ENCODE measurements at regions not wholly inside any gene's neighbourhood (a gene's known extent, or its start where the extent isn't known, plus 50 kb on each side); places are given as distances from the start of the nearest gene placed in this dataset.
"Not testable (repeated sequence)": the region's sequence is repeated elsewhere in the genome, so short reads cannot be mapped to it uniquely, and the experiment has no call there.

- ATAC-seq; H3K36me3 Mint-ChIP-seq (ENCODE audit: insufficient read depth); H3K9me3 Mint-ChIP-seq; H3K4me3 Mint-ChIP-seq; H3K4me1 Mint-ChIP-seq (ENCODE audit: low read depth); H3K27me3 Mint-ChIP-seq (ENCODE audit: low read depth); DNase-seq: not testable (repeated sequence)
These were observed 408.5 kb downstream of the RAP2B start for GRCh38 chr3:153570481-153570880.

GRCh38 chr3:153572165-153572564 lies 410.1 kb downstream of the RAP2B start:
- Mint-ChIP-seq H3K4me3 (no peak overlapping the region), H3K36me3 (ENCODE audit: insufficient read depth) (no peaks in the 10 kb centered on the region), H3K4me1 (ENCODE audit: low read depth) (no peaks in the 10 kb centered on the region), H3K9me3 (no peaks in the 10 kb centered on the region), H3K27me3 (ENCODE audit: low read depth) (no peaks in the 10 kb centered on the region)
- DNase-seq: no peak
- no peak for ATAC-seq

- H3K27me3 Mint-ChIP-seq (ENCODE audit: low read depth): no peaks in the 10 kb centered on the region
- H3K36me3 Mint-ChIP-seq (ENCODE audit: insufficient read depth): no peaks in the 10 kb centered on the region
- no peaks in the 10 kb centered on the region for H3K4me1 Mint-ChIP-seq (ENCODE audit: low read depth)
- no peak overlapping the region for H3K4me3 Mint-ChIP-seq
- H3K9me3 Mint-ChIP-seq: no peaks in the 10 kb centered on the region
- no peak for DNase-seq
- no peak for ATAC-seq
These were observed 410.6 kb downstream of the RAP2B start for GRCh38 chr3:153572654-153573053.

- no peaks in the 10 kb centered on the region for H3K27me3 Mint-ChIP-seq (ENCODE audit: low read depth)
- no peak for ATAC-seq
These were observed 411.5 kb downstream of the RAP2B start for GRCh38 chr3:153573481-153573880.

GRCh38 chr3:153574445-153574844 lies 412.4 kb downstream of the RAP2B start:
- ATAC-seq: no peak
- no peak for DNase-seq
- Mint-ChIP-seq H3K9me3 (no peaks in the 10 kb centered on the region), H3K4me3 (no peak overlapping the region), H3K36me3 (ENCODE audit: insufficient read depth) (no peaks in the 10 kb centered on the region), H3K27me3 (ENCODE audit: low read depth) (no peaks in the 10 kb centered on the region), H3K4me1 (ENCODE audit: low read depth) (no peaks in the 10 kb centered on the region)

More at GRCh38 chr3:153573481-153573880, 411.5 kb downstream of the RAP2B start:
- H3K36me3 Mint-ChIP-seq (ENCODE audit: insufficient read depth): no peaks in the 10 kb centered on the region
- H3K4me1 Mint-ChIP-seq (ENCODE audit: low read depth): no peaks in the 10 kb centered on the region
- no peaks in the 10 kb centered on the region for H3K9me3 Mint-ChIP-seq
- no peak for DNase-seq
- no peak overlapping the region for H3K4me3 Mint-ChIP-seq

GRCh38 chr3:153577059-153577736 lies 415.2 kb downstream of the RAP2B start:
- DNase-seq (no peak), ATAC-seq (peak; percentile 40 to 59)
- Mint-ChIP-seq H3K4me3 (no peak overlapping the region), H3K27me3 (ENCODE audit: low read depth) (no peaks in the 10 kb centered on the region), H3K36me3 (ENCODE audit: insufficient read depth) (no peaks in the 10 kb centered on the region), H3K9me3 (no peaks in the 10 kb centered on the region), H3K4me1 (ENCODE audit: low read depth) (no peaks in the 10 kb centered on the region)

GRCh38 chr3:153578046-153578445 lies 416.0 kb downstream of the RAP2B start:
- H3K9me3 Mint-ChIP-seq: no peaks in the 10 kb centered on the region
- no peaks in the 10 kb centered on the region for H3K36me3 Mint-ChIP-seq (ENCODE audit: insufficient read depth)
- DNase-seq (no peak), ATAC-seq (no peak)
- no peaks in the 10 kb centered on the region for H3K4me1 Mint-ChIP-seq (ENCODE audit: low read depth)
- H3K27me3 Mint-ChIP-seq (ENCODE audit: low read depth): peaks cover 1% of the 10 kb centered on the region
- no peak overlapping the region for H3K4me3 Mint-ChIP-seq

GRCh38 chr3:153590051-153590450 lies 428.0 kb downstream of the RAP2B start:
- DNase-seq: no peak
- H3K27me3 Mint-ChIP-seq (ENCODE audit: low read depth): no peaks in the 10 kb centered on the region

GRCh38 chr3:153591561-153592245 lies 429.7 kb downstream of the RAP2B start:
- H3K27me3 Mint-ChIP-seq (ENCODE audit: low read depth): no peaks in the 10 kb centered on the region
- H3K36me3 Mint-ChIP-seq (ENCODE audit: insufficient read depth): no peaks in the 10 kb centered on the region
- H3K9me3 Mint-ChIP-seq: no peaks in the 10 kb centered on the region
- H3K4me3 Mint-ChIP-seq: no peak overlapping the region
- DNase-seq (no peak), ATAC-seq (no peak)
- H3K4me1 Mint-ChIP-seq (ENCODE audit: low read depth): no peaks in the 10 kb centered on the region

More at GRCh38 chr3:153590051-153590450, 428.0 kb downstream of the RAP2B start:
- Mint-ChIP-seq H3K9me3 (no peaks in the 10 kb centered on the region), H3K4me3 (no peak overlapping the region), H3K36me3 (ENCODE audit: insufficient read depth) (no peaks in the 10 kb centered on the region), H3K4me1 (ENCODE audit: low read depth) (no peaks in the 10 kb centered on the region)
- no peak for ATAC-seq

GRCh38 chr3:153595186-153595815 lies 433.3 kb downstream of the RAP2B start:
- Mint-ChIP-seq H3K27me3 (ENCODE audit: low read depth) (no peaks in the 10 kb centered on the region), H3K4me3 (no peak overlapping the region), H3K4me1 (ENCODE audit: low read depth) (no peaks in the 10 kb centered on the region), H3K9me3 (no peaks in the 10 kb centered on the region), H3K36me3 (ENCODE audit: insufficient read depth) (no peaks in the 10 kb centered on the region)
- ATAC-seq (peak in 1 of 2 donors; percentile 38), DNase-seq (no peak)

GRCh38 chr3:153596401-153596800 lies 434.4 kb downstream of the RAP2B start:
- H3K9me3 Mint-ChIP-seq: no peaks in the 10 kb centered on the region
- no peak for ATAC-seq

GRCh38 chr3:153599685-153600084 lies 437.7 kb downstream of the RAP2B start:
- no peak overlapping the region for H3K4me3 Mint-ChIP-seq
- H3K27me3 Mint-ChIP-seq (ENCODE audit: low read depth): no peaks in the 10 kb centered on the region
- ATAC-seq: no peak
- no peaks in the 10 kb centered on the region for H3K9me3 Mint-ChIP-seq
- no peak for DNase-seq
- peaks cover 7% of the 10 kb centered on the region for H3K4me1 Mint-ChIP-seq (ENCODE audit: low read depth)
- no peaks in the 10 kb centered on the region for H3K36me3 Mint-ChIP-seq (ENCODE audit: insufficient read depth)

More at GRCh38 chr3:153596401-153596800, 434.4 kb downstream of the RAP2B start:
- H3K4me3 Mint-ChIP-seq: no peak overlapping the region
- DNase-seq: no peak
- H3K36me3 Mint-ChIP-seq (ENCODE audit: insufficient read depth): no peaks in the 10 kb centered on the region
- H3K27me3 Mint-ChIP-seq (ENCODE audit: low read depth): no peaks in the 10 kb centered on the region
- H3K4me1 Mint-ChIP-seq (ENCODE audit: low read depth): peaks cover 3% of the 10 kb centered on the region

- Mint-ChIP-seq H3K9me3 (no peaks in the 10 kb centered on the region), H3K4me1 (ENCODE audit: low read depth) (peaks cover 7% of the 10 kb centered on the region), H3K27me3 (ENCODE audit: low read depth) (no peaks in the 10 kb centered on the region), H3K36me3 (ENCODE audit: insufficient read depth) (no peaks in the 10 kb centered on the region), H3K4me3 (no peak overlapping the region)
- DNase-seq: no peak
- ATAC-seq: no peak
These were observed 438.9 kb downstream of the RAP2B start for GRCh38 chr3:153600896-153601295.

- no peaks in the 10 kb centered on the region for H3K9me3 Mint-ChIP-seq
- ATAC-seq (no peak), DNase-seq (no peak)
- no peaks in the 10 kb centered on the region for H3K27me3 Mint-ChIP-seq (ENCODE audit: low read depth)
- peaks cover 7% of the 10 kb centered on the region for H3K4me1 Mint-ChIP-seq (ENCODE audit: low read depth)
- H3K4me3 Mint-ChIP-seq: no peak overlapping the region
- no peaks in the 10 kb centered on the region for H3K36me3 Mint-ChIP-seq (ENCODE audit: insufficient read depth)
These were observed 439.4 kb downstream of the RAP2B start for GRCh38 chr3:153601374-153601853.

- H3K9me3 Mint-ChIP-seq: no peaks in the 10 kb centered on the region
- DNase-seq (no peak), ATAC-seq (no peak)
- no peak overlapping the region for H3K4me3 Mint-ChIP-seq
- H3K36me3 Mint-ChIP-seq (ENCODE audit: insufficient read depth): no peaks in the 10 kb centered on the region
- peaks cover 7% of the 10 kb centered on the region for H3K4me1 Mint-ChIP-seq (ENCODE audit: low read depth)
- no peaks in the 10 kb centered on the region for H3K27me3 Mint-ChIP-seq (ENCODE audit: low read depth)
These were observed 440.8 kb downstream of the RAP2B start for GRCh38 chr3:153602801-153603200.

All from activated T-cell treated with anti-CD3 and anti-CD28 coated beads, Interleukin-2, amount 50 U/mL, for 4 hours (primary cell).